K562 (cell line): ENCODE measurements at regions not wholly inside any gene's neighbourhood (a gene's known extent, or its start where the extent isn't known, plus 50 kb on each side); places are given as distances from the start of the nearest gene placed in this dataset.

ENCODE experiments used
- ARID2 ChIP-seq: fragments of 450-650 bp; IDR thresholded peaks from 2 replicates; pipeline ENCODE4 v1.6.1; 2017; ENCODE audit warnings: antibody characterized with exemption, mild to moderate bottlenecking
- HES1 ChIP-seq: fragments of 450-650 bp; IDR thresholded peaks from 2 replicates; pipeline ENCODE4 v1.6.1; 2016; ENCODE audit warnings: low read depth, mild to moderate bottlenecking, moderate library complexity
- MXI1 ChIP-seq: IDR thresholded peaks from 2 replicates; pipeline ENCODE4 v1.6.1; 2011; ENCODE audit warnings: low read depth, mild to moderate bottlenecking, improper control_type of control experiment, low read length
- POLR2G ChIP-seq: fragments of 200-400 bp; formaldehyde crosslinking; IDR thresholded peaks from 2 replicates; pipeline ENCODE4 v1.6.1; 2017; ENCODE audit warnings: low read depth, mild to moderate bottlenecking, antibody characterized with exemption, low read length, moderate library complexity
- PTBP1 ChIP-seq: fragments of 200-400 bp; formaldehyde crosslinking; IDR thresholded peaks from 2 replicates; pipeline ENCODE4 v1.6.1; 2017; ENCODE audit warnings: low read depth, low read length
- ZNF785 ChIP-seq: fragments of 250-450 bp; sonication (Bioruptor Pico); IDR thresholded peaks from 2 replicates; pipeline ENCODE4 v1.4.0; 2020; ENCODE audit warnings: mild to moderate bottlenecking
- TF ChIP-seq, protein P1 (sequence below), 3 experiments: IDR thresholded peaks in 2 of 3; conservative IDR thresholded peaks in 1 of 3; 2 replicates each; pipeline ENCODE4 v1.5.1; 2011 to 2012; ENCODE audit warnings: low read length in 3 of 3, mild to moderate bottlenecking in 3 of 3, control low read depth in 2 of 3, improper control_type of control experiment in 1 of 3, inconsistent platforms in 1 of 3, low read depth in 1 of 3, mixed read lengths in 1 of 3, moderate library complexity in 1 of 3; ENCODE audit not compliant: insufficient read depth in 2 of 3

GRCh38 chr18:30743033-30743432 lies 299.5 kb downstream of the DSC3 start:
- TF ChIP-seq PTBP1 = no peak
- TF ChIP-seq MXI1 = no peak
- TF ChIP-seq ARID2 = no peak
- no peak for TF ChIP-seq HES1
- no peak for TF ChIP-seq ZNF785 (CRISPR knock-in tag)
- no peak for TF ChIP-seq POLR2G
- TF ChIP-seq, protein P1, sequence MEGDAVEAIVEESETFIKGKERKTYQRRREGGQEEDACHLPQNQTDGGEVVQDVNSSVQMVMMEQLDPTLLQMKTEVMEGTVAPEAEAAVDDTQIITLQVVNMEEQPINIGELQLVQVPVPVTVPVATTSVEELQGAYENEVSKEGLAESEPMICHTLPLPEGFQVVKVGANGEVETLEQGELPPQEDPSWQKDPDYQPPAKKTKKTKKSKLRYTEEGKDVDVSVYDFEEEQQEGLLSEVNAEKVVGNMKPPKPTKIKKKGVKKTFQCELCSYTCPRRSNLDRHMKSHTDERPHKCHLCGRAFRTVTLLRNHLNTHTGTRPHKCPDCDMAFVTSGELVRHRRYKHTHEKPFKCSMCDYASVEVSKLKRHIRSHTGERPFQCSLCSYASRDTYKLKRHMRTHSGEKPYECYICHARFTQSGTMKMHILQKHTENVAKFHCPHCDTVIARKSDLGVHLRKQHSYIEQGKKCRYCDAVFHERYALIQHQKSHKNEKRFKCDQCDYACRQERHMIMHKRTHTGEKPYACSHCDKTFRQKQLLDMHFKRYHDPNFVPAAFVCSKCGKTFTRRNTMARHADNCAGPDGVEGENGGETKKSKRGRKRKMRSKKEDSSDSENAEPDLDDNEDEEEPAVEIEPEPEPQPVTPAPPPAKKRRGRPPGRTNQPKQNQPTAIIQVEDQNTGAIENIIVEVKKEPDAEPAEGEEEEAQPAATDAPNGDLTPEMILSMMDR (IDR thresholded peaks at IDR 0.05 in 2 of 3, conservative IDR thresholded peaks at IDR 0.05 in 1 of 3; ENCODE audit: insufficient read depth in 2 of 3, low read depth in 1 of 3, low read length in 3 of 3) = no peak
